Testis (tissue), 2 donors: ENCODE measurements at regions not wholly inside any gene's neighbourhood (a gene's known extent, or its start where the extent isn't known, plus 50 kb on each side); places are given as distances from the start of the nearest gene placed in this dataset.

Experiments
- DNase-seq: peaks from one replicate; pipeline ENCODE4 v3.0.0-alpha.2; 2019
- H3K27ac ChIP-seq, 2 donors: fragments of 200-600 bp; sonication (generic); one replicate each; pipeline ENCODE4 v1.5.1; 2019
- H3K27me3 ChIP-seq: fragments of 200-600 bp; sonication (generic); one replicate; pipeline ENCODE4 v1.5.1; 2019
- H3K36me3 ChIP-seq: fragments of 200-600 bp; sonication (generic); one replicate; pipeline ENCODE4 v1.5.1; 2017; ENCODE audit warnings: low read depth; ENCODE audit errors: missing control alignments
- H3K4me1 ChIP-seq: fragments of 200-600 bp; sonication (generic); one replicate; pipeline ENCODE4 v1.5.1; 2019
- H3K4me3 ChIP-seq, 2 donors: fragments of 200-600 bp; sonication (generic); one replicate each; pipeline ENCODE4 v1.5.1; 2017 to 2019
- H3K9me3 ChIP-seq: fragments of 200-600 bp; sonication (generic); one replicate; pipeline ENCODE4 v1.5.1; 2017
- CTCF ChIP-seq, 3 experiments: fragments of 450-650 bp in 2 of 3; fragments of 200-600 bp in 1 of 3; sonication (generic) in 1 of 3; IDR thresholded peaks; one replicate each; pipeline ENCODE4 v1.5.1; 2016 to 2019; ENCODE audit warnings: antibody characterized with exemption in 3 of 3, mild to moderate bottlenecking in 2 of 3, moderate library complexity in 1 of 3
- POLR2A ChIP-seq: fragments of 450-650 bp; IDR thresholded peaks from one replicate; pipeline ENCODE4 v1.6.1; 2017; ENCODE audit warnings: antibody characterized with exemption, mild to moderate bottlenecking, moderate library complexity
- WGBS, 2 donors: methylation state at CpG; one replicate each; pipeline ENCODE4 v1.1.5; 2018; 5-methylcytosine and 5-hydroxymethylcytosine counted together
- intact Hi-C: fragments of 100-400 bp; cut with DNase I; formaldehyde crosslinking; loops from one replicate; pipeline ENCODE4 v1.15.1; 2023; ENCODE audit warnings: low total_unique reads

GRCh38 chr20:19041787-19042186 lies 170.7 kb upstream of the SLC24A3 start:
- Histone ChIP-seq H3K4me3 (no peak overlapping the region), H3K27ac (no peak overlapping the region), H3K27me3 (no peaks in the 10 kb centered on the region), H3K9me3 (no peaks in the 10 kb centered on the region), H3K36me3 (no peaks in the 10 kb centered on the region), H3K4me1 (no peaks in the 10 kb centered on the region)
- TF ChIP-seq POLR2A (no peak), CTCF (IDR thresholded peaks at IDR 0.05) (no peak)
- no peak for DNase-seq
- 74 to 81% methylated on average over 3 of the region's 3 CpGs for WGBS, 2 donors
- intact Hi-C loops: no loop called here

DNA sequence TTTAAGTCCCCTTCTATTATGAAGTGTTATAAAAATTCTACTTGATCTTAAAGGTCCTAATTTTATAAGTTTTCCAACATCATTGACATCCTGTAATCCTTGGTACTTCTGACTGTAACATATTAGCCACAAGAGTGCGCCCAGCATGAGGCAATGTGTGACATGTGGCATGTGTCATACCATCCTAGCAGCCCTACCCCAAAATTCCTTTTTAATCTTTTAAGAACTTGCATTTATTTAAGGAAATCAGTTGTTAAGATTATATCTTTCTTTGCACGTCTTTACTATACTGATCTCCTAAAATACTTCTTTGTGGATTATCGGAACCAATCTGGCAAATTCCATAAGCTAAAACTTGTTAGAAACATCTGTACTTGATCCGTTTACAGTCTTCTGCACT lies 167.1 kb upstream of the SLC24A3 start:
- Histone ChIP-seq H3K4me1 (peaks cover 6% of the 10 kb centered on the region), H3K9me3 (no peaks in the 10 kb centered on the region), H3K27ac (no peak overlapping the region), H3K4me3 (no peak overlapping the region), H3K36me3 (no peaks in the 10 kb centered on the region), H3K27me3 (no peaks in the 10 kb centered on the region)
- intact Hi-C loops: no loop called here
- no peak for DNase-seq
- TF ChIP-seq CTCF (IDR thresholded peaks at IDR 0.05) (no peak), POLR2A (no peak)
- WGBS, 2 donors: 92 to 94% methylated on average over 4 of the region's 4 CpGs

GRCh38 chr20:19047040-19047950 lies 165.1 kb upstream of the SLC24A3 start:
- H3K27ac ChIP-seq: no peak overlapping the region
- intact Hi-C loops: no loop called here

DNA sequence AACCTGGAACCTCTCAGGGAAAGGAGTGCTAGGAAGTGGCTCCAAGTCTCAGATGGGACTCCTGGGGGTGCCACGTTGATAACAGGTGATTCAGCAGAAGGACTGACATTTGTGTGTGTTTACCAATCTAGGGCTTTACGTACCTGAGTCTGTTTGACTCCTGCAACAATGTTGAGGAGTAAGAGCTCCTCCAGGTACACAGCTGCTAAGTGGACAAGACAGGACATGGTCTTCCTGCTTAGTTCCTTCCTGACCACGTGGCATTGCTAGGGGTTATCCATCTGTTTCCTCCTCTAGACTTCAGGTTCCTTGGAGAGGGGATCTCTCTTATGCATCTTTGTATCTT lies 164.5 kb upstream of the SLC24A3 start:
- H3K27me3 ChIP-seq: no peaks in the 10 kb centered on the region
- H3K9me3 ChIP-seq: no peaks in the 10 kb centered on the region
- no peak overlapping the region for H3K27ac ChIP-seq
- WGBS, 2 donors: 74 to 83% methylated on average over 3 of the region's 3 CpGs
- DNase-seq: no peak
- intact Hi-C loops: no loop called here
- TF ChIP-seq POLR2A (no peak), CTCF (IDR thresholded peaks at IDR 0.05) (no peak)
- peaks cover 6% of the 10 kb centered on the region for H3K4me1 ChIP-seq
- H3K36me3 ChIP-seq: no peaks in the 10 kb centered on the region
- H3K4me3 ChIP-seq: no peak overlapping the region

More at GRCh38 chr20:19047040-19047950, 165.1 kb upstream of the SLC24A3 start:
- H3K4me3 ChIP-seq: no peak overlapping the region
- TF ChIP-seq POLR2A (no peak), CTCF (IDR thresholded peaks at IDR 0.05) (no peak)
- no peaks in the 10 kb centered on the region for H3K9me3 ChIP-seq
- H3K4me1 ChIP-seq: peaks cover 6% of the 10 kb centered on the region
- H3K27me3 ChIP-seq: no peaks in the 10 kb centered on the region
- DNase-seq: peak; percentile 68
- no peaks in the 10 kb centered on the region for H3K36me3 ChIP-seq
- 72 to 79% methylated on average over 9 of the region's 9 CpGs for WGBS, 2 donors
